Fibroblast of skin of right biceps (primary cell): ENCODE measurements at regions not wholly inside any gene's neighbourhood (a gene's known extent, or its start where the extent isn't known, plus 50 kb on each side); places are given as distances from the start of the nearest gene placed in this dataset.
"Not testable (repeated sequence)": the region's sequence is repeated elsewhere in the genome, so short reads cannot be mapped to it uniquely, and the experiment has no call there.

Experiments
- DNase-seq: peaks from one replicate; pipeline ENCODE4 v3.0.0-alpha.2; 2013

GRCh38 chr10:131533846-131534526 lies 222.5 kb upstream of the TCERG1L start:
- DNase-seq = peak; percentile 2

GRCh38 chr10:131534836-131535235 lies 223.3 kb upstream of the TCERG1L start:
- no peak for DNase-seq

GRCh38 chr10:131536676-131537075 lies 225.2 kb upstream of the TCERG1L start:
- DNase-seq = no peak

GRCh38 chr10:131537281-131537680 lies 225.8 kb upstream of the TCERG1L start:
- DNase-seq = no peak

GRCh38 chr10:131544495-131544894 lies 233.0 kb upstream of the TCERG1L start:
- DNase-seq = no peak

GRCh38 chr10:131546086-131546810 lies 234.7 kb upstream of the TCERG1L start:
- no peak for DNase-seq

- DNase-seq = no peak
Observed at GRCh38 chr10:131547129-131547799, 235.7 kb upstream of the TCERG1L start.

- no peak for DNase-seq
Observed at GRCh38 chr10:131548176-131548575, 236.7 kb upstream of the TCERG1L start.

GRCh38 chr10:131549116-131549515 lies 237.6 kb upstream of the TCERG1L start:
- DNase-seq = no peak

GRCh38 chr10:131553121-131553520 lies 241.6 kb upstream of the TCERG1L start:
- no peak for DNase-seq

GRCh38 chr10:131553581-131553980 lies 242.1 kb upstream of the TCERG1L start:
- DNase-seq = no peak

GRCh38 chr10:131554821-131555220 lies 243.3 kb upstream of the TCERG1L start:
- no peak for DNase-seq

GRCh38 chr10:131555406-131555805 lies 243.9 kb upstream of the TCERG1L start:
- no peak for DNase-seq

GRCh38 chr10:131556061-131556896 lies 244.8 kb upstream of the TCERG1L start:
- DNase-seq = no peak

GRCh38 chr10:131556897-131557495 lies 245.5 kb upstream of the TCERG1L start:
- DNase-seq = no peak

GRCh38 chr10:131557956-131558355 lies 246.4 kb upstream of the TCERG1L start:
- DNase-seq = not testable (repeated sequence)

GRCh38 chr10:131559450-131559911 lies 248.0 kb upstream of the TCERG1L start:
- no peak for DNase-seq

GRCh38 chr10:131560166-131560565 lies 248.6 kb upstream of the TCERG1L start:
- DNase-seq = no peak

GRCh38 chr10:131560706-131561355 lies 249.3 kb upstream of the TCERG1L start:
- DNase-seq = no peak

GRCh38 chr10:131561897-131562296 lies 250.4 kb upstream of the TCERG1L start:
- DNase-seq = no peak

GRCh38 chr10:131563411-131563810 lies 251.9 kb upstream of the TCERG1L start:
- no peak for DNase-seq
